ENCODE measurements at regions not wholly inside any gene's neighbourhood (a gene's known extent, or its start where the extent isn't known, plus 50 kb on each side); places are given as distances from the start of the nearest gene placed in this dataset.

GRCh38 chr3:181327349-181327748, 337.8 kb upstream of the DNAJC19 start:
- no peak for TF ChIP-seq POLR2A (IDR thresholded peaks at IDR 0.05; ENCODE audit: low read depth, low read length)
- TF ChIP-seq POLR2AphosphoS5 (IDR thresholded peaks at IDR 0.05; ENCODE audit: low read depth, low read length), result no peak
